GM18907 (cell line): ENCODE measurements at regions not wholly inside any gene's neighbourhood (a gene's known extent, or its start where the extent isn't known, plus 50 kb on each side); places are given as distances from the start of the nearest gene placed in this dataset.
"Not testable (repeated sequence)": the region's sequence is repeated elsewhere in the genome, so short reads cannot be mapped to it uniquely, and the experiment has no call there.

ENCODE experiments used
- ATAC-seq: cut with Tn5 transposase; IDR thresholded peaks from one replicate; pipeline ENCODE4 v1.9.1; 2021; ENCODE audit warnings: mild to moderate bottlenecking, moderate library complexity; ENCODE audit not compliant: unreplicated experiment

GRCh38 chr1:30572192-30572591, 151.2 kb downstream of the MATN1 start:
- no peak for ATAC-seq

DNA sequence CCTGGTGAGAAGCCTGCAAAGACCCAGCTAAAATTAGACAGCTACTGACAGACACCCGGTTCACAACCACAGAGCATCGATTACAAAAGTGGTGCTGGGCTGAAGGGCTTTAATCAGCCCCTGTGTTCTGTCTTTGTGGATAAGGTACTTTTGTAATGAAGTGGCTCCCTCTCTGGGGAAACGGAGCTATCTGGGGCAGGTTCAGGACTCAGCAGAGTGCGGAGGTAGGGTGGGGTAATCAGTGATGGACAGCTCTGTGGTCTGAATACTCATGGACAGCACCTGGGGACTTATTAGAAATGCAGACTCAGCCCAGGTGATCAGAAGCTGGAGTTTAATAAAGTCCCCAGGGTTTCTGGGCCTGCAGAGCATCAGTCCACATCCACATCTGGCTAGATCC, 152.0 kb downstream of the MATN1 start:
- ATAC-seq: no peak

DNA sequence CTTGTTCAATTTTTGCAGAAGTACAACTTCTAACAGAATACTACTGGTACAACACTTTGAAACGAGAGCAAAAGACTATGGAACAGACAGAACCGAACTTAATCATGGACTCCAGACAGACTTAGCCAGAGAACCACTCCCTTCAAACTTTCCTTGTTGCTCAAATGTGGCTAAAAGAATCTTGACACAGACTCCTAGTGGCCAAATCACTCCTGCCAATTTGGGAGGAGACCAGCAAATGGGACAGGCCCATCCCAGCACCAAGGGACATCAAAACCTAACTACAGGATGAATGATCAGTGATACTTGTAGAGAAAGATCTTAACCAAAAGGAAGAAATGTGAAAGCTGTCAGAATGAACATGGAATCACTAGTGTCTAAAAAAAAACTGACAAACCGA, 154.0 kb downstream of the MATN1 start:
- no peak for ATAC-seq

- no peak for ATAC-seq
Measured at GRCh38 chr1:30562559-30562958, 160.8 kb downstream of the MATN1 start.

DNA sequence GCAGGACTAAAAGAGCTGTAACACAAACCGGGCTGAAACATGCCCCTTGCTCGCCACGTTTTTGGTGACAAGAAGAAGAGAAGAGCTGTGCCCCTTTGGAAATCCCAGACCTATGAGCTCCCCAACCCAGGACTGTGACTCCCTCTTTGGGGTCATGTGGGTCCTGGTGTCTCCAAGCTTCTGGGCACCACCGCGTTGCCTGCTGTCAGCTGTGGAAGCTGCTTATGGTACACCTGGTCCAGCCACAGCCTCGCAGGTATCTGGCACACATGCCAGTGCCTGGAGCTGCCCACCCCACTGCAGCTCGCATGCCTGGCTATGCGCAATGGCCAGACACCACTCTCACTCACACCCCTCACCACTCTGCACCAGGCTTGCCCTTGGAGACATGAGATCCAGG, 171.8 kb downstream of the MATN1 start:
- no peak for ATAC-seq

- no peak for ATAC-seq
Measured at GRCh38 chr1:30550365-30551220, 172.8 kb downstream of the MATN1 start.

DNA sequence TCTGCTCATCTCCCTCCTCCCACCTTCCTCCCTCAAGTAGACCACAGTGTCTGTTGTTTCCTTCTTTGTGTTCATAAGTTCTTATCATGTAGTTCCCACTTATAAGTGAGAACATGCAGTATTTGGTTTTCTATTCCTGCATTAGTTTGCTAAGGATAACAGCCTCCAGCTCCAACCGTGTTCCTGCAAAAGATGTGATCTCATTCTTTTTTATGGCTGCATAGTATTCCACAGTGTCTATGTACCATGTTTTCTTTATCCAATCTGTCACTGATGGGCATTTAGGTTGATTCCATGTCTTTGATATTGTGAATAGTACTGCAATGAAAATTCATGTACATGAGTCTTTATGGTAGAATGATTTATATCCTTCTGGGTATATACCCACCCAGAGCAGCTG, 173.5 kb downstream of the MATN1 start:
- ATAC-seq: not testable (repeated sequence)

DNA sequence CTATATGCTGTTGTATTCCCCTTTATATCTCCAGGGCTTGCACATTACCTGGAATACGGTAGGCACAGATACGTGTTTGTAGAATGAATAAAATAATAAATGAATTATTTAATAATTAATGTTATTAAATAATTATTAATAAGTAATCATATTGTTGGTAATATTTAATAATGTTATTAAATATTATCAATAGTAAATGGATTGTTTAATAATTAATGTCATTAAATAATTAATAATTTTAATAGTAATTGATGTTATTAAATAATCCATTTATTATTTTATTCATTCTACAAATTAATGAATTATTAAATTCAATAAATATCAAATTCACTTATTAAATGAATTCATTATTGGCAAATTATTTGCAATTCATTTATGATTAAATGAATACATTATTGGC, 175.1 kb downstream of the MATN1 start:
- no peak for ATAC-seq

- not testable (repeated sequence) for ATAC-seq
Measured at GRCh38 chr1:30547326-30547725, 176.1 kb downstream of the MATN1 start.

DNA sequence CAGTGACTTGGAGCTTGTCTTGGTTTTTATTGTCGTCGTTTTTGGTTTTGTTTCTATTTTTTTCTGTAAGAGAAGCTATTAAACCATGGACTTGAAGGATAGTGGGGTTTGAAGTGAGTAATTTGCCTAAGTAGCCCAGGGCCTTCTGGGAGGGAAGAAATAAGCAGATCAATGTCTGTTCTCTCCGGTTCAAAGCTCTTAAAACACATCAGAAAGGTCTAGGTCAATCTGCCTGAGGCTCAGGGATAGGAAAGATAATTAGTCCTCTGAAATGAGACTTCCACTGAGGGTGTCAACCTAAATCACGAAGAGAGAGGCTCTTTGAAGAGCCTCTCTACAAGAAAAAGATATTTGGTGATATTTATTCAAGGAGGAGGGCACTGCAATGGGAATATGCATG, 178.0 kb downstream of the MATN1 start:
- no peak for ATAC-seq

DNA sequence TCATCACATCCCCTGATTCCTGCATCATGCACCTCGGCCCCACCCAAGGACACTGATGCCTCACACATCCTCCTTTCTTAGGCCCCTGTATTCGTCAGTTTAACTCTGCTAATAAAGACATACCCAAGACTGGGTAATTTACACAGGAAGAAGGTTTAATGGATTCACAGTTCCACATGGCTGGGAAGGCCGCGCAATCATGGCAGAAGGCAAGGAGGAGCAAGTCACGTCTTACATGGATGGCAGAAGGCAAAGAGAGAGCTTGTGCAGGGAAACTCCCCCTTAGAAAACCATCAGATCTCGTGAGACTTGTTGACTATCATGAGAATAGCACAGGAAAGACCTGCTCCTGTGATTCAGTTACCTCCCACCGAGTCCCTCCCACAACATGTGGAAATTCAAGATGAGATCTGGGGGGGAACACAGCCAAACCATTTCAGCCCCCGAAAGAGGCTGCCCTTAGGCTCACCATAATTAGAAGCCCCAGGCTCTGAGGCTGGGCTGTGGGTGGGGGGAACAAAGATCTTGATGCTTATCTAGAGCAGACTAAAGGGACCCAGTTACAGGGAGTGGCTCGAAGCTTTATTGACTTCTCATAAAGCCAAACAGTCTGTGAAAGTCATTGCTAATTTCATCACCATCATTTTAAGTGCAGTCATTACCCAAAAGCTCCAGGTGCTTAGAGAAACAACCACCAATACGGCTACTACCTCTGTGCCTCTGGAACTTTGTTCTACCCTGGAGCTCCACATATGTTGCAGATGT, 181.5 kb downstream of the MATN1 start:
- ATAC-seq: no peak

- no peak for ATAC-seq
Measured at GRCh38 chr1:30540611-30541192, 182.7 kb downstream of the MATN1 start.

- no peak for ATAC-seq
Measured at GRCh38 chr1:30539884-30540283, 183.5 kb downstream of the MATN1 start.

DNA sequence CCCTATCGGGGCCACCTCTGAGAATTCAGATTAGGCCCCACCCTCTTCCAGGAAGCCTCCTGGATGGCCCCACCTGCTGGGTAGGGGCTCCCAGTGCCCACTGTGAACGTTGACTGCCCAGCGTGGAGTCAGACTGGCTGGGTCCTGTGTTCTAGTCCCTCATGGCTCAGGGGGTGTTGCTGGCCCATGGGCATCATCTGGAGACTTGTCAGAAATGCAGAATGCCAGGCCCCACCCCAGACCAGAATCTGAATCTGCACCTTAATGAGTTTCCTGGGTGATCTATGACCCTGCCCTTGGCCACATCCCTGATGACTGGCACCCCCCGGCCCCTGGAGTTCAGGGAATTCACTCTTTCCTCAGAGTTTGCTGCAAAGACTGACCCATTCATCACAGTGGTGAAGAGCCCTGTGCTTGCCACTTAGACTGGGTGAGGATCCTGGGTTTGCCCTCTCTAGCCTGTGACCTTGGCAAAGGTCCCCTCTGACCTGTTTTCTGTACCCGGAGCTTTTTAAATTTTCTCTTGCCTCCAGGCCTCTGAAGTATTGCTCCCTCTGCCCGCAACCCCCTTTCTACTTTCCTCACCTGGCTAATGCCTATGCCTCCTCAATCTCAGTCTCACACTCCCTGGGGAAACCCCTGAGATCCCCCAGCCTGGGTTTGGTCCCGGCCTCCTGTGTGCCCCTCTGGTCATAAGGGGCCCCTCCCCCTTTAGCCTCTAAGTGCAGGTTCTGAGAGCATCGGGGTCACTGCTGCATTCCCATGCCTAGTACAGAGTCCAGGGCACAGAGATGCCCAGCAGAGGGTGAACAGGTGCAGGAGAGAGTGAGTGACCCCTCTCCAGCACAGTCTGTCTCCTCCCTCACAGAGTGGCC, 184.2 kb downstream of the MATN1 start:
- no peak for ATAC-seq

GRCh38 chr1:30538226-30538992, 185.0 kb downstream of the MATN1 start:
- ATAC-seq: no peak

DNA sequence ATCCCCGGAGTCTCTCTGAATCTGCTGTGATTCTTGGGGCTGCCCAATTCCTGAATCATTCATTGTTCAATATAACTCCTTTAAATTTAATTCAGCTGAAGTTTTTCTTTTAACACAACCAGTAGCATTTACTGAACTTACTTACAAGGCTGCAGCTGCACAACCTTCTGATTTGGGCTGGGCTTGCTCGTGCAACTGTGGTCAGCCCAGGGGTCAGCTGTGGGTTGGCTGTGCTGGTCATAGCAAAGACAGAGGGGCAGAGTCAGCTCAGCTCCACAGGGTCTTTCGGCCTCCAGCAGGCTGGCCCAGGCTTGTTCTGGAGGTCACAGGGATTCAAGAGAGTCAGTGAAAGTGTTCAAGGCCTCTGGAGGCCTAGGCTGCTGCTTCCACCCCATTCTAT, 186.1 kb downstream of the MATN1 start:
- ATAC-seq: no peak

- ATAC-seq: no peak
Measured at GRCh38 chr1:30536530-30536929, 186.9 kb downstream of the MATN1 start.

DNA sequence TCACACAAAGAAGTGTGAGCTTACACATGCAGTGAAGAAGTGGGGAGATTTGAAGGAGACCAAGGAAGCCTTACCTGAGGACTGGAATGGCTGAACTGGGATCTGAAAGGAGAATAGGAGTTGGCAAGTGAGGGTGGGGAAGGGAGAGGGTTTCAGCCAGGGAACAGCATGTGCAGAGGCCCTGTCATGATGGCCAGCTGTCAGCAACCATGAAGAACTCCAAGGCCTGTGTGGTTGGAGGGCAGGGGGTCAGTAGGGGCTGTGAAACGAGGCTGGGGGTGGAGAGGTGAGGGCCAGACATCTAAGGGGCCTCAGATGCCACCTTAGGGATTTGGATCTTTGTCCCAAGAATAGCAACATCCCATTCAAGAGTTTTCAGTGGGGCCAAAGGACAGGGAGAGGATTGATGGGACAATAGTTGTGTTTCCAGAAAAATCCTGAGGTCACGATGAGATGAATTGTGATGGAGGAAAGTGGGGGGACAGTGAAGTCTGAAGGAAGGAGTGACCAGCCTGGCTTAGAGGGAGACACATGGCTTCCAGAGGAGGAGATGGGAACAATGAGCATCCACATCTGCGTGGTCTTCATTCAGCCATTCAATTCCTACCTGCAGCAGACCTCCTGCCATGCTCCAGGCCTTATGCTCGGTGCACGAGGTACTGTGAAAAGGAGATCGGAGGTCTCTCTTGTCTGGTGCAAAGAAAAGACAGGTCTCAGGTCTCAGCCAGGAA, 187.6 kb downstream of the MATN1 start:
- no peak for ATAC-seq

DNA sequence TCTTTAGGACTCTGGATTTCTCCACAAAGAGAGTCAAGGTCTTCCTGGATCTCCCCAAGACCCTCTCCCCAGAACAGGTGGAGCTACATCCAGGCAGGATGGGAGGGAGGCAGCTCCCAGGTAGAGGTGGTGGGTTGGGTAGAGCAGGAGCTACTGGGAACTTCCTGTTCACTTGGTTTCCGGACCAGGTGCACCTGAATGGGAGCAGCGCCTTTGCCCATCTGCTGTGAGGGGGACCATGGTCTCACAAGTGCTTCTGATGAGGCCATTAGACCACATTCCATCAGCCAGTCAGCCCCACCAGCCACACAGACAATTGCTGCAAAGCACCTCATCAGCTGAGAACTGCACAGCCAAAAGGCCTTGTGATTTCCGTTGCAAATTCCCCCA, 188.8 kb downstream of the MATN1 start:
- no peak for ATAC-seq
